ENCODE measurements at regions not wholly inside any gene's neighbourhood (a gene's known extent, or its start where the extent isn't known, plus 50 kb on each side); places are given as distances from the start of the nearest gene placed in this dataset.
A peak's percentile ranks its signal among the peaks of the same experiment; 100 is the strongest.

GRCh38 chr2:5561006-5561405 is 131.2 kb upstream of the SOX11 start:
- Histone ChIP-seq H3K27me3 (no peaks in the 10 kb centered on the region), H3K4me3 (no peak overlapping the region), H3K9me3 (no peaks in the 10 kb centered on the region), H3K4me1 (no peaks in the 10 kb centered on the region), H3K27ac (no peak overlapping the region), H3K36me3 (ENCODE audit: low read depth, missing control alignments) (no peaks in the 10 kb centered on the region)
- WGBS, 2 donors, result 27 to 47% methylated on average over 8 of the region's 8 CpGs
- intact Hi-C loops (cut with DNase I; ENCODE audit: low total_unique reads), result no loop called here
- no peak for TF ChIP-seq CTCF (IDR thresholded peaks at IDR 0.05)
- TF ChIP-seq POLR2A (IDR thresholded peaks at IDR 0.05), result no peak
- DNase-seq, result peak; percentile 33

- WGBS, 2 donors, result 84% methylated on average over 13 of the region's 13 CpGs
These were observed 129.8 kb upstream of the SOX11 start for GRCh38 chr2:5562426-5562825.

GRCh38 chr2:5562865-5563264 is 129.3 kb upstream of the SOX11 start:
- no peak overlapping the region for H3K4me3 ChIP-seq
- WGBS, 2 donors, result 94 to 96% methylated on average over 3 of the region's 3 CpGs
- H3K36me3 ChIP-seq (ENCODE audit: low read depth, missing control alignments), result no peaks in the 10 kb centered on the region
- intact Hi-C loops (cut with DNase I; ENCODE audit: low total_unique reads), result no loop called here
- no peaks in the 10 kb centered on the region for H3K9me3 ChIP-seq
- H3K27me3 ChIP-seq, result no peaks in the 10 kb centered on the region
- no peak overlapping the region for H3K27ac ChIP-seq
- TF ChIP-seq CTCF (IDR thresholded peaks at IDR 0.05), result no peak
- TF ChIP-seq POLR2A (IDR thresholded peaks at IDR 0.05), result no peak
- no peak for DNase-seq
- H3K4me1 ChIP-seq, result no peaks in the 10 kb centered on the region

More at GRCh38 chr2:5562426-5562825, 129.8 kb upstream of the SOX11 start:
- TF ChIP-seq CTCF (IDR thresholded peaks at IDR 0.05), result no peak
- TF ChIP-seq POLR2A (IDR thresholded peaks at IDR 0.05), result no peak
- Histone ChIP-seq H3K27me3 (no peaks in the 10 kb centered on the region), H3K9me3 (no peaks in the 10 kb centered on the region), H3K4me3 (no peak overlapping the region), H3K36me3 (ENCODE audit: low read depth, missing control alignments) (no peaks in the 10 kb centered on the region), H3K27ac (no peak overlapping the region), H3K4me1 (no peaks in the 10 kb centered on the region)
- intact Hi-C loops (cut with DNase I; ENCODE audit: low total_unique reads), result no loop called here
- DNase-seq, result no peak

GRCh38 chr2:5563411-5563810 is 128.8 kb upstream of the SOX11 start:
- TF ChIP-seq CTCF (IDR thresholded peaks at IDR 0.05) (no peak), POLR2A (IDR thresholded peaks at IDR 0.05) (no peak)
- intact Hi-C loops (cut with DNase I; ENCODE audit: low total_unique reads), result no loop called here
- H3K36me3 ChIP-seq (ENCODE audit: low read depth, missing control alignments), result no peaks in the 10 kb centered on the region
- no peaks in the 10 kb centered on the region for H3K4me1 ChIP-seq
- no peaks in the 10 kb centered on the region for H3K9me3 ChIP-seq
- no peaks in the 10 kb centered on the region for H3K27me3 ChIP-seq
- DNase-seq, result no peak
- no peak overlapping the region for H3K4me3 ChIP-seq
- WGBS, 2 donors, result 83 to 86% methylated on average over 12 of the region's 12 CpGs
- H3K27ac ChIP-seq, result no peak overlapping the region

- no peak overlapping the region for H3K27ac ChIP-seq
- H3K36me3 ChIP-seq (ENCODE audit: low read depth, missing control alignments), result no peaks in the 10 kb centered on the region
- no peaks in the 10 kb centered on the region for H3K27me3 ChIP-seq
- H3K4me1 ChIP-seq, result no peaks in the 10 kb centered on the region
- WGBS, 2 donors, result 69 to 77% methylated on average over 5 of the region's 5 CpGs
- no peak for DNase-seq
- intact Hi-C loops (cut with DNase I; ENCODE audit: low total_unique reads), result no loop called here
- TF ChIP-seq CTCF (IDR thresholded peaks at IDR 0.05) (no peak), POLR2A (IDR thresholded peaks at IDR 0.05) (no peak)
- no peak overlapping the region for H3K4me3 ChIP-seq
- no peaks in the 10 kb centered on the region for H3K9me3 ChIP-seq
These were observed 122.9 kb upstream of the SOX11 start for GRCh38 chr2:5569256-5569655.
